HG03103 (cell line): ENCODE measurements at regions not wholly inside any gene's neighbourhood (a gene's known extent, or its start where the extent isn't known, plus 50 kb on each side); places are given as distances from the start of the nearest gene placed in this dataset.

ENCODE experiments used
- ATAC-seq: cut with Tn5 transposase; IDR thresholded peaks from one replicate; pipeline ENCODE4 v1.9.1; 2021; ENCODE audit warnings: low read depth; ENCODE audit not compliant: unreplicated experiment

GRCh38 chr6:156336089-156336488 lies 441.1 kb upstream of the ARID1B start:
- no peak for ATAC-seq

GRCh38 chr6:156334966-156335365 lies 442.2 kb upstream of the ARID1B start:
- no peak for ATAC-seq

- no peak for ATAC-seq
Measured at GRCh38 chr6:156319707-156320106, 457.5 kb upstream of the ARID1B start.

GRCh38 chr6:156316583-156317125 lies 460.5 kb upstream of the ARID1B start:
- ATAC-seq: no peak

GRCh38 chr6:156315146-156315545 lies 462.0 kb upstream of the ARID1B start:
- no peak for ATAC-seq

GRCh38 chr6:156313037-156313436 lies 464.1 kb upstream of the ARID1B start:
- no peak for ATAC-seq

GRCh38 chr6:156311291-156311690 lies 465.9 kb upstream of the ARID1B start:
- ATAC-seq: no peak

GRCh38 chr6:156310701-156311100 lies 466.5 kb upstream of the ARID1B start:
- ATAC-seq: no peak

- ATAC-seq: no peak
Measured at GRCh38 chr6:156309017-156309416, 468.2 kb upstream of the ARID1B start.

GRCh38 chr6:156308604-156309003 lies 468.6 kb upstream of the ARID1B start:
- no peak for ATAC-seq

GRCh38 chr6:156306531-156306930 lies 470.6 kb upstream of the ARID1B start:
- ATAC-seq: no peak

- ATAC-seq: no peak
Measured at GRCh38 chr6:156283091-156283490, 494.1 kb upstream of the ARID1B start.

- no peak for ATAC-seq
Measured at GRCh38 chr6:156282087-156282486, 495.1 kb upstream of the ARID1B start.

- ATAC-seq: no peak
Measured at GRCh38 chr6:156281266-156281665, 495.9 kb upstream of the ARID1B start.

- ATAC-seq: peak; percentile 69
Measured at GRCh38 chr6:156280065-156280464, 497.1 kb upstream of the ARID1B start.

GRCh38 chr6:156279261-156279969 lies 497.8 kb upstream of the ARID1B start:
- ATAC-seq: no peak

- no peak for ATAC-seq
Measured at GRCh38 chr6:156273065-156273711, 504.0 kb upstream of the ARID1B start.

GRCh38 chr6:156269751-156270369 lies 507.3 kb upstream of the ARID1B start:
- ATAC-seq: no peak

GRCh38 chr6:156268849-156269248 lies 508.3 kb upstream of the ARID1B start:
- ATAC-seq: no peak

- no peak for ATAC-seq
Measured at GRCh38 chr6:156262014-156262413, 515.2 kb upstream of the ARID1B start.

GRCh38 chr6:156260815-156261214 lies 516.4 kb upstream of the ARID1B start:
- no peak for ATAC-seq

GRCh38 chr6:156258981-156259380 lies 518.2 kb upstream of the ARID1B start:
- no peak for ATAC-seq
